H9 (cell line): ENCODE measurements at regions not wholly inside any gene's neighbourhood (a gene's known extent, or its start where the extent isn't known, plus 50 kb on each side); places are given as distances from the start of the nearest gene placed in this dataset.

ENCODE experiments used
- DNase-seq: peaks from one replicate; pipeline ENCODE4 v3.0.0-alpha.2; 2017
- H2AFZ ChIP-seq: one replicate; pipeline ENCODE4 v1.6.1; 2013; ENCODE audit warnings: mild to moderate bottlenecking, low read length, control low read depth, moderate library complexity
- H2AK5ac ChIP-seq: 2 replicates; pipeline ENCODE4 v1.6.1; 2013; ENCODE audit warnings: low read length, control low read depth, mixed read lengths; ENCODE audit not compliant: insufficient read length
- H2BK120ac ChIP-seq: one replicate; pipeline ENCODE4 v1.6.1; 2013; ENCODE audit warnings: low read depth, mild to moderate bottlenecking, low read length, control low read depth, inconsistent platforms; ENCODE audit not compliant: poor library complexity, severe bottlenecking
- H2BK12ac ChIP-seq: 2 replicates; pipeline ENCODE4 v1.6.1; 2013; ENCODE audit warnings: low read length, control low read depth, mixed read lengths, low read depth; ENCODE audit not compliant: insufficient read length
- H2BK15ac ChIP-seq: 2 replicates; pipeline ENCODE4 v1.6.1; 2013; ENCODE audit warnings: low read depth, low read length, control low read depth
- H2BK20ac ChIP-seq: one replicate; pipeline ENCODE4 v1.6.1; 2013; ENCODE audit warnings: low read depth, mild to moderate bottlenecking, low read length, control low read depth, inconsistent platforms; ENCODE audit not compliant: poor library complexity, severe bottlenecking
- H2BK5ac ChIP-seq: 2 replicates; pipeline ENCODE4 v1.6.1; 2013; ENCODE audit warnings: low read length, control low read depth, mixed read lengths; ENCODE audit not compliant: insufficient read length
- H3K14ac ChIP-seq: 2 replicates; pipeline ENCODE4 v1.6.1; 2013; ENCODE audit warnings: low read length, control low read depth; ENCODE audit not compliant: insufficient read depth
- H3K18ac ChIP-seq: 2 replicates; pipeline ENCODE4 v1.6.1; 2013; ENCODE audit warnings: low read depth, mild to moderate bottlenecking, mixed read lengths, low read length, control low read depth; ENCODE audit not compliant: insufficient read length
- H3K23ac ChIP-seq: 2 replicates; pipeline ENCODE4 v1.6.1; 2013; ENCODE audit warnings: low read length, control low read depth, mixed read lengths, low read depth; ENCODE audit not compliant: insufficient read length
- H3K23me2 ChIP-seq: 2 replicates; pipeline ENCODE4 v1.6.1; 2013; ENCODE audit warnings: low read depth, mild to moderate bottlenecking, mixed read lengths, low read length, control low read depth; ENCODE audit not compliant: insufficient read length, poor library complexity, severe bottlenecking
- H3K27ac ChIP-seq: 2 replicates; pipeline ENCODE4 v1.5.1; 2013; ENCODE audit warnings: low read length, control low read depth, mixed read lengths, low read depth; ENCODE audit not compliant: insufficient read length
- H3K27me3 ChIP-seq: 2 replicates; pipeline ENCODE4 v1.6.1; 2013; ENCODE audit warnings: low read length, control low read depth, inconsistent platforms; ENCODE audit not compliant: insufficient read depth
- H3K4ac ChIP-seq: 2 replicates; pipeline ENCODE4 v1.6.1; 2013; ENCODE audit warnings: low read depth, mild to moderate bottlenecking, control low read depth, inconsistent platforms, low read length, moderate library complexity
- H3K4me1 ChIP-seq: 2 replicates; pipeline ENCODE4 v1.6.1; 2013; ENCODE audit warnings: low read length, control low read depth, inconsistent platforms; ENCODE audit not compliant: insufficient read depth
- H3K4me2 ChIP-seq: 2 replicates; pipeline ENCODE4 v1.6.1; 2013; ENCODE audit warnings: low read length, control low read depth, mixed read lengths; ENCODE audit not compliant: insufficient read length, insufficient read depth
- H3K56ac ChIP-seq: 2 replicates; pipeline ENCODE4 v1.6.1; 2013; ENCODE audit warnings: low read depth, mild to moderate bottlenecking, mixed read lengths, low read length, control low read depth; ENCODE audit not compliant: insufficient read length
- H3K79me1 ChIP-seq: 2 replicates; pipeline ENCODE4 v1.6.1; 2013; ENCODE audit warnings: low read depth, mild to moderate bottlenecking, moderate library complexity, low read length, control low read depth, inconsistent platforms; ENCODE audit not compliant: insufficient read depth, poor library complexity, severe bottlenecking
- H3K79me2 ChIP-seq: 2 replicates; pipeline ENCODE4 v1.6.1; 2013; ENCODE audit warnings: low read length, control low read depth, inconsistent platforms; ENCODE audit not compliant: insufficient read depth
- H3K9ac ChIP-seq: 2 replicates; pipeline ENCODE4 v1.6.1; 2013; ENCODE audit warnings: low read length, control low read depth, mixed read lengths; ENCODE audit not compliant: insufficient read length; ENCODE audit errors: extremely low read depth
- H3K9me3 ChIP-seq: one replicate; pipeline ENCODE4 v1.6.1; 2013; ENCODE audit warnings: low read depth, low read length, inconsistent platforms; ENCODE audit not compliant: control insufficient read depth
- H3T11ph ChIP-seq: one replicate; pipeline ENCODE4 v1.6.1; 2013; ENCODE audit warnings: mild to moderate bottlenecking, low read length, control low read depth, inconsistent platforms
- H4K20me1 ChIP-seq: one replicate; pipeline ENCODE4 v1.6.1; 2013; ENCODE audit not compliant: control insufficient read depth, insufficient read length, insufficient read depth
- H4K5ac ChIP-seq: 2 replicates; pipeline ENCODE4 v1.6.1; 2013; ENCODE audit warnings: low read depth, mild to moderate bottlenecking, mixed read lengths, low read length, control low read depth; ENCODE audit not compliant: insufficient read length
- H4K8ac ChIP-seq: replicated peaks from 2 replicates; pipeline ENCODE4 v1.6.1; 2013; ENCODE audit warnings: low read length, control low read depth, mixed read lengths, low read depth; ENCODE audit not compliant: insufficient read length
- H4K91ac ChIP-seq: 2 replicates; pipeline ENCODE4 v1.6.1; 2013; ENCODE audit warnings: low read depth, mild to moderate bottlenecking, moderate library complexity, mixed read lengths, low read length, control low read depth; ENCODE audit not compliant: insufficient read length
- H3K27ac Mint-ChIP-seq, 3 experiments: 2 replicates in 2 of 3; 3 replicates in 1 of 3; pipeline ENCODE4 v1.8.0; 2020 to 2021; ENCODE audit warnings: mixed read lengths in 3 of 3, mild to moderate bottlenecking in 1 of 3, moderate library complexity in 1 of 3
- H3K27me3 Mint-ChIP-seq: 2 replicates; pipeline ENCODE4 v1.8.0; 2021; ENCODE audit warnings: low read depth, mild to moderate bottlenecking, moderate library complexity, mixed read lengths
- H3K36me3 Mint-ChIP-seq, 3 experiments: 2 replicates in 2 of 3; 3 replicates in 1 of 3; pipeline ENCODE4 v1.8.0; 2020 to 2021; ENCODE audit warnings: low read depth in 3 of 3, mixed read lengths in 3 of 3; ENCODE audit not compliant: insufficient read depth in 1 of 3
- H3K4me1 Mint-ChIP-seq, 2 experiments: 2 replicates each; pipeline ENCODE4 v1.8.0; 2020; ENCODE audit warnings: mixed read lengths in 2 of 2
- H3K4me3 Mint-ChIP-seq, 2 experiments: 2 replicates in 1 of 2; 3 replicates in 1 of 2; pipeline ENCODE4 v1.8.0; 2020 to 2021; ENCODE audit warnings: mild to moderate bottlenecking in 2 of 2, mixed read lengths in 2 of 2, moderate library complexity in 1 of 2
- H3K9me3 Mint-ChIP-seq, 2 experiments: 2 replicates in 1 of 2; 3 replicates in 1 of 2; pipeline ENCODE4 v1.8.0; 2020; ENCODE audit warnings: mild to moderate bottlenecking in 2 of 2, mixed read lengths in 2 of 2, moderate library complexity in 1 of 2
- WGBS: extraction: QIAGEN DNeasy Blood & Tissue Kit; methylation state at CpG from one replicate; pipeline ENCODE4 v1.1.7; 2013; ENCODE audit warnings: missing lambda C conversion rate, low lambda C conversion rate, mixed read lengths; ENCODE audit not compliant: insufficient read length; ENCODE audit errors: extremely low coverage; 5-methylcytosine and 5-hydroxymethylcytosine counted together
- TF ChIP-seq, protein P1 (sequence below): fragments of 200-600 bp; sonication (generic); conservative IDR thresholded peaks from 3 replicates; pipeline ENCODE4 v1.8.0; 2021; ENCODE audit warnings: antibody characterized with exemption, mild to moderate bottlenecking

- no peaks in the 10 kb centered on the region for H3K36me3 Mint-ChIP-seq
- no CpG with 5 or more reads among the region's 2 CpGs for WGBS
- no peak overlapping the region for H4K91ac ChIP-seq
Observed at GRCh38 chr1:22309572-22309971, 142.1 kb upstream of the ZBTB40 start.

More at GRCh38 chr1:22309572-22309971, 142.1 kb upstream of the ZBTB40 start:
- Histone ChIP-seq H4K5ac (no peak overlapping the region), H2BK15ac (no peak overlapping the region), H3K79me1 (no peaks in the 10 kb centered on the region), H3K23me2 (no peaks in the 10 kb centered on the region), H3K23ac (no peak overlapping the region), H4K8ac (no peak overlapping the region), H3K27ac (no peak overlapping the region), H2BK12ac (no peak overlapping the region), H3K79me2 (no peaks in the 10 kb centered on the region), H3K56ac (no peak overlapping the region), H2BK20ac (no peak overlapping the region), H3K9me3 (no peaks in the 10 kb centered on the region), H4K20me1 (no peaks in the 10 kb centered on the region), H3K27me3 (no peaks in the 10 kb centered on the region), H3K4ac (no peak overlapping the region), H3K4me2 (no peak overlapping the region), H3K4me1 (no peaks in the 10 kb centered on the region), H3T11ph (no peak overlapping the region), H3K14ac (no peak overlapping the region), H3K9ac (no peak overlapping the region), H2AFZ (no peak overlapping the region), H3K18ac (no peak overlapping the region), H2BK120ac (no peak overlapping the region), H2AK5ac (no peak overlapping the region), H2BK5ac (no peak overlapping the region)
- no peak for DNase-seq
- Mint-ChIP-seq H3K9me3 (peaks cover 5 to 6% of the 10 kb centered on the region in 2 experiments; a peak in 4 of 5 replicates), H3K4me1 (no peaks in the 10 kb centered on the region), H3K27me3 (peaks cover 35% of the 10 kb centered on the region), H3K4me3 (no peak overlapping the region), H3K27ac (no peak overlapping the region)
- TF ChIP-seq, protein P1, sequence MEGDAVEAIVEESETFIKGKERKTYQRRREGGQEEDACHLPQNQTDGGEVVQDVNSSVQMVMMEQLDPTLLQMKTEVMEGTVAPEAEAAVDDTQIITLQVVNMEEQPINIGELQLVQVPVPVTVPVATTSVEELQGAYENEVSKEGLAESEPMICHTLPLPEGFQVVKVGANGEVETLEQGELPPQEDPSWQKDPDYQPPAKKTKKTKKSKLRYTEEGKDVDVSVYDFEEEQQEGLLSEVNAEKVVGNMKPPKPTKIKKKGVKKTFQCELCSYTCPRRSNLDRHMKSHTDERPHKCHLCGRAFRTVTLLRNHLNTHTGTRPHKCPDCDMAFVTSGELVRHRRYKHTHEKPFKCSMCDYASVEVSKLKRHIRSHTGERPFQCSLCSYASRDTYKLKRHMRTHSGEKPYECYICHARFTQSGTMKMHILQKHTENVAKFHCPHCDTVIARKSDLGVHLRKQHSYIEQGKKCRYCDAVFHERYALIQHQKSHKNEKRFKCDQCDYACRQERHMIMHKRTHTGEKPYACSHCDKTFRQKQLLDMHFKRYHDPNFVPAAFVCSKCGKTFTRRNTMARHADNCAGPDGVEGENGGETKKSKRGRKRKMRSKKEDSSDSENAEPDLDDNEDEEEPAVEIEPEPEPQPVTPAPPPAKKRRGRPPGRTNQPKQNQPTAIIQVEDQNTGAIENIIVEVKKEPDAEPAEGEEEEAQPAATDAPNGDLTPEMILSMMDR = no peak
